SK-N-SH treated with all-trans-retinoic acid at 6 μM for 48 hours (cell line): ENCODE measurements at regions not wholly inside any gene's neighbourhood (a gene's known extent, or its start where the extent isn't known, plus 50 kb on each side); places are given as distances from the start of the nearest gene placed in this dataset.

Experiments used
- ATAC-seq: fragments of 200-7000 bp; cut with Tn5 transposase; 3 replicates; pipeline ENCODE4 v1.9.1; 2020; ENCODE audit warnings: mild to moderate bottlenecking, moderate library complexity
- ARNTL ChIP-seq: fragments of 450-650 bp; formaldehyde crosslinking; IDR thresholded peaks from 2 replicates; pipeline ENCODE4 v1.5.0; 2020; ENCODE audit warnings: low read depth, mild to moderate bottlenecking, moderate library complexity, borderline replicate concordance
- BACH2 ChIP-seq: fragments of 250-450 bp; sonication (Bioruptor Pico); IDR thresholded peaks from 2 replicates; pipeline ENCODE4 v1.9.0; 2021; ENCODE audit warnings: mild to moderate bottlenecking, borderline replicate concordance
- CREB5 ChIP-seq: fragments of 250-450 bp; sonication (Bioruptor Pico); IDR thresholded peaks from 2 replicates; pipeline ENCODE4 v1.5.1; 2020; ENCODE audit warnings: low read depth, mild to moderate bottlenecking, moderate library complexity
- CSDC2 ChIP-seq: fragments of 250-450 bp; sonication (Bioruptor Pico); IDR thresholded peaks from 2 replicates; pipeline ENCODE4 v1.5.0; 2020; ENCODE audit warnings: mild to moderate bottlenecking, moderate library complexity
- CSRNP3 ChIP-seq: fragments of 250-450 bp; sonication (Bioruptor Pico); IDR thresholded peaks from 2 replicates; pipeline ENCODE4 v1.5.1; 2021; ENCODE audit warnings: mild to moderate bottlenecking, moderate library complexity
- GLIS3 ChIP-seq: fragments of 250-450 bp; sonication (Bioruptor Pico); IDR thresholded peaks from 2 replicates; pipeline ENCODE4 v1.5.0; 2020; ENCODE audit warnings: mild to moderate bottlenecking, moderate library complexity
- ISL1 ChIP-seq: fragments of 250-450 bp; sonication (Bioruptor Pico); IDR thresholded peaks from 2 replicates; pipeline ENCODE4 v2.1.2; 2022; ENCODE audit warnings: mild to moderate bottlenecking, moderate library complexity
- OSR1 ChIP-seq: fragments of 250-450 bp; sonication (Bioruptor Pico); IDR thresholded peaks from 2 replicates; pipeline ENCODE4 v1.8.0; 2022; ENCODE audit warnings: moderate library complexity, mild to moderate bottlenecking, inconsistent platforms
- PATZ1 ChIP-seq: fragments of 250-450 bp; sonication (Bioruptor Pico); IDR thresholded peaks from 2 replicates; pipeline ENCODE4 v1.8.0; 2020; ENCODE audit warnings: mild to moderate bottlenecking, moderate library complexity, borderline replicate concordance
- POU6F1 ChIP-seq: fragments of 250-450 bp; sonication (Bioruptor Pico); IDR thresholded peaks from 2 replicates; pipeline ENCODE4 v1.8.0; 2021; ENCODE audit warnings: low read depth, mild to moderate bottlenecking, moderate library complexity, borderline replicate concordance
- PPARA ChIP-seq: fragments of 250-450 bp; sonication (Bioruptor Pico); IDR thresholded peaks from 2 replicates; pipeline ENCODE4 v1.5.0; 2020; ENCODE audit warnings: mild to moderate bottlenecking, borderline replicate concordance
- RARB ChIP-seq: fragments of 250-450 bp; sonication (Bioruptor Pico); IDR thresholded peaks from 2 replicates; pipeline ENCODE4 v1.8.0; 2021; ENCODE audit warnings: mild to moderate bottlenecking, moderate library complexity
- SNAI2 ChIP-seq: fragments of 250-450 bp; sonication (Bioruptor Pico); IDR thresholded peaks from 2 replicates; pipeline ENCODE4 v1.5.0; 2020; ENCODE audit warnings: mild to moderate bottlenecking, moderate library complexity
- TCF4 ChIP-seq: fragments of 250-450 bp; sonication (Bioruptor Pico); IDR thresholded peaks from 2 replicates; pipeline ENCODE4 v1.8.0; 2021; ENCODE audit warnings: mild to moderate bottlenecking, moderate library complexity, borderline replicate concordance
- TOX ChIP-seq: fragments of 250-450 bp; sonication (Bioruptor Pico); IDR thresholded peaks from 2 replicates; pipeline ENCODE4 v1.8.0; 2021; ENCODE audit warnings: mild to moderate bottlenecking, moderate library complexity, borderline replicate concordance
- TSHZ2 ChIP-seq: fragments of 250-450 bp; sonication (Bioruptor Pico); IDR thresholded peaks from 2 replicates; pipeline ENCODE4 v1.5.0; 2020; ENCODE audit warnings: mild to moderate bottlenecking, moderate library complexity
- ZC3H10 ChIP-seq: fragments of 250-450 bp; sonication (Bioruptor Pico); IDR thresholded peaks from 2 replicates; pipeline ENCODE4 v1.5.1; 2021; ENCODE audit warnings: mild to moderate bottlenecking, moderate library complexity
- ZFP3 ChIP-seq: fragments of 250-450 bp; sonication (Bioruptor Pico); IDR thresholded peaks from 2 replicates; pipeline ENCODE4 v1.5.0; 2020; ENCODE audit warnings: mild to moderate bottlenecking, moderate library complexity
- ZFP30 ChIP-seq: fragments of 450-650 bp; formaldehyde crosslinking; IDR thresholded peaks from 2 replicates; pipeline ENCODE4 v1.5.0; 2022; ENCODE audit warnings: mild to moderate bottlenecking, moderate library complexity
- ZNF565 ChIP-seq: fragments of 450-650 bp; formaldehyde crosslinking; conservative IDR thresholded peaks from 2 replicates; pipeline ENCODE4 v1.5.0; 2020; ENCODE audit warnings: low read depth, mild to moderate bottlenecking, moderate library complexity
- ZNF70 ChIP-seq: fragments of 450-650 bp; formaldehyde crosslinking; IDR thresholded peaks from 2 replicates; pipeline ENCODE4 v1.5.0; 2020; ENCODE audit warnings: mild to moderate bottlenecking, moderate library complexity
- ZNF8 ChIP-seq: fragments of 450-650 bp; formaldehyde crosslinking; IDR thresholded peaks from 2 replicates; pipeline ENCODE4 v1.5.0; 2020; ENCODE audit warnings: mild to moderate bottlenecking, moderate library complexity

- no peak for TF ChIP-seq TCF4 (CRISPR knock-in tag)
- no peak for TF ChIP-seq BACH2 (CRISPR knock-in tag)
- no peak for ATAC-seq
Observed at GRCh38 chr1:208496467-208497371, 252.5 kb upstream of the PLXNA2 start.

- TF ChIP-seq ZNF8 (no peak), GLIS3 (CRISPR knock-in tag) (no peak), ZFP3 (CRISPR knock-in tag) (no peak), OSR1 (CRISPR knock-in tag) (no peak), TOX (no peak), ZC3H10 (no peak), TSHZ2 (CRISPR knock-in tag) (no peak)
- no peak for ATAC-seq
Observed at GRCh38 chr1:208497866-208498541, 253.8 kb upstream of the PLXNA2 start.

- no peak for ATAC-seq
- no peak for TF ChIP-seq OSR1 (CRISPR knock-in tag)
- TF ChIP-seq ZC3H10 = no peak
- TF ChIP-seq ZFP3 (CRISPR knock-in tag) = no peak
- TF ChIP-seq TOX = no peak
- no peak for TF ChIP-seq ZFP30 (CRISPR knock-in tag)
- TF ChIP-seq TSHZ2 (CRISPR knock-in tag) = no peak
- no peak for TF ChIP-seq GLIS3 (CRISPR knock-in tag)
- no peak for TF ChIP-seq CSRNP3 (CRISPR knock-in tag)
- no peak for TF ChIP-seq ISL1 (CRISPR knock-in tag)
- no peak for TF ChIP-seq CREB5
- no peak for TF ChIP-seq CSDC2 (CRISPR knock-in tag)
- TF ChIP-seq ZNF565 (CRISPR knock-in tag) = no peak
- TF ChIP-seq SNAI2 (CRISPR knock-in tag) = no peak
- TF ChIP-seq PPARA (CRISPR knock-in tag) = no peak
- no peak for TF ChIP-seq ARNTL (CRISPR knock-in tag)
- no peak for TF ChIP-seq PATZ1 (CRISPR knock-in tag)
- no peak for TF ChIP-seq ZNF8
- no peak for TF ChIP-seq RARB
- TF ChIP-seq POU6F1 (CRISPR knock-in tag) = no peak
- TF ChIP-seq ZNF70 (CRISPR knock-in tag) = no peak
Observed at GRCh38 chr1:208499026-208499425, 254.8 kb upstream of the PLXNA2 start.
